Ascending aorta (tissue), 2 donors: ENCODE measurements at regions not wholly inside any gene's neighbourhood (a gene's known extent, or its start where the extent isn't known, plus 50 kb on each side); places are given as distances from the start of the nearest gene placed in this dataset.
A peak's percentile ranks its signal among the peaks of the same experiment; 100 is the strongest.

Experiments
- DNase-seq, 2 donors: peaks; one replicate each; pipeline ENCODE4 v3.0.0-alpha.2; 2019; ENCODE audit warnings: low spot score in 2 of 2
- H3K27ac ChIP-seq, 2 donors: fragments of 200-600 bp; sonication (generic); one replicate each; pipeline ENCODE4 v1.5.1; 2016 to 2017; ENCODE audit warnings: mild to moderate bottlenecking in 1 of 2
- H3K27me3 ChIP-seq: fragments of 200-600 bp; sonication (generic); one replicate; pipeline ENCODE4 v1.5.1; 2017
- H3K36me3 ChIP-seq, 2 donors: fragments of 200-600 bp; sonication (generic); one replicate each; pipeline ENCODE4 v1.5.1; 2016
- H3K4me1 ChIP-seq, 2 donors: fragments of 200-600 bp; sonication (generic); one replicate each; pipeline ENCODE4 v1.5.1; 2016 to 2017; ENCODE audit warnings: mild to moderate bottlenecking in 1 of 2
- H3K4me3 ChIP-seq, 2 donors: fragments of 200-600 bp; sonication (generic); one replicate each; pipeline ENCODE4 v1.5.1; 2016 to 2017; ENCODE audit warnings: mild to moderate bottlenecking in 1 of 2
- H3K9me3 ChIP-seq, 2 donors: fragments of 200-600 bp; sonication (generic); one replicate each; pipeline ENCODE4 v1.5.1; 2016
- intact Hi-C: fragments of 100-400 bp; cut with DNase I; formaldehyde crosslinking; loops from one replicate; pipeline ENCODE4 v1.15.1; 2023
- TF ChIP-seq, protein P1 (sequence below), 3 experiments: fragments of 200-600 bp in 2 of 3; fragments of 450-650 bp in 1 of 3; sonication (generic) in 2 of 3; IDR thresholded peaks; one replicate each; pipeline ENCODE4 v1.5.1; 2016 to 2019; ENCODE audit warnings: antibody characterized with exemption in 3 of 3, mild to moderate bottlenecking in 1 of 3, moderate library complexity in 1 of 3

DNA sequence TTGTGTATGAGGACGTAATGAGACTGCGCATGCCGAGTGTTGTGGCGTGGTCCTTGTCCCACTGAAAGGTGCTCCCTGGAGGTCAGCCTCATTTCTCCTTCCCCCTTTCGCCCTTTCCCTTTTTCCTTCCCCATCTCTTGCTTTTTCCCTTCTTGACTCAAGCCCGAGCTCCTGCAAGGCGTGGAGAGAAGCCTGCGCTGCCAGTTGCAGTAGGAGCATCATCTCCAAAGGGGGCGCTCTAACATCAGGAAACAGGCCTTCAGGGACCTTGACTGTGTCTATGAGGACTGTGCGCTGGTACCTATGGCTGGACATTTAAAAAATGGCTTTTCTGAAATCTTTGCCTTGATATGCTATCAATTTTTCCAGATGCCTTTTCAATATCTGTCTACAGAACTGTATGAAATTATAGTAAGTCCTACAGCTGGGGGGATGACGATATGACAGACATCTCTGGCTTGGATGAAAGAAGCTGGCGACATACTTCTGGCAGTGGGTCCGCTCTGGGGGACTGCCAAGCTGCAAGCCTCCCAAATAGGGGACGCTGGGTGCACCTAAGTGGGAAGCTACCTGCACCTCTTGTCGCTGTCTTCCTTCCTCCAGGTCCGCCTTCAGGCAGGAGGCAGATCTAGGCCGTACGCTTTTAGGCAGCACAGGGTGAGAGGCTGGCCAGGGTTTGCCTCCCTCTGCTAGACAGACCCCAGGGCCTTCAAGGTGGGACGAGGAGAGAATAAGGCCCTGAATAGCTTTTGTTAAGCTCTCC is 96.5 kb downstream of the NXPE2 start:
- Histone ChIP-seq H3K4me3 (no peak overlapping the region), H3K36me3 (no peaks in the 10 kb centered on the region), H3K27me3 (no peaks in the 10 kb centered on the region), H3K4me1 (no peaks in the 10 kb centered on the region), H3K27ac (no peak overlapping the region), H3K9me3 (no peaks in the 10 kb centered on the region)
- TF ChIP-seq, protein P1, sequence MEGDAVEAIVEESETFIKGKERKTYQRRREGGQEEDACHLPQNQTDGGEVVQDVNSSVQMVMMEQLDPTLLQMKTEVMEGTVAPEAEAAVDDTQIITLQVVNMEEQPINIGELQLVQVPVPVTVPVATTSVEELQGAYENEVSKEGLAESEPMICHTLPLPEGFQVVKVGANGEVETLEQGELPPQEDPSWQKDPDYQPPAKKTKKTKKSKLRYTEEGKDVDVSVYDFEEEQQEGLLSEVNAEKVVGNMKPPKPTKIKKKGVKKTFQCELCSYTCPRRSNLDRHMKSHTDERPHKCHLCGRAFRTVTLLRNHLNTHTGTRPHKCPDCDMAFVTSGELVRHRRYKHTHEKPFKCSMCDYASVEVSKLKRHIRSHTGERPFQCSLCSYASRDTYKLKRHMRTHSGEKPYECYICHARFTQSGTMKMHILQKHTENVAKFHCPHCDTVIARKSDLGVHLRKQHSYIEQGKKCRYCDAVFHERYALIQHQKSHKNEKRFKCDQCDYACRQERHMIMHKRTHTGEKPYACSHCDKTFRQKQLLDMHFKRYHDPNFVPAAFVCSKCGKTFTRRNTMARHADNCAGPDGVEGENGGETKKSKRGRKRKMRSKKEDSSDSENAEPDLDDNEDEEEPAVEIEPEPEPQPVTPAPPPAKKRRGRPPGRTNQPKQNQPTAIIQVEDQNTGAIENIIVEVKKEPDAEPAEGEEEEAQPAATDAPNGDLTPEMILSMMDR (IDR thresholded peaks at IDR 0.05): peak in 1 of 3 experiments; percentile 20
- intact Hi-C loops: no loop called here
- no peak for DNase-seq

DNA sequence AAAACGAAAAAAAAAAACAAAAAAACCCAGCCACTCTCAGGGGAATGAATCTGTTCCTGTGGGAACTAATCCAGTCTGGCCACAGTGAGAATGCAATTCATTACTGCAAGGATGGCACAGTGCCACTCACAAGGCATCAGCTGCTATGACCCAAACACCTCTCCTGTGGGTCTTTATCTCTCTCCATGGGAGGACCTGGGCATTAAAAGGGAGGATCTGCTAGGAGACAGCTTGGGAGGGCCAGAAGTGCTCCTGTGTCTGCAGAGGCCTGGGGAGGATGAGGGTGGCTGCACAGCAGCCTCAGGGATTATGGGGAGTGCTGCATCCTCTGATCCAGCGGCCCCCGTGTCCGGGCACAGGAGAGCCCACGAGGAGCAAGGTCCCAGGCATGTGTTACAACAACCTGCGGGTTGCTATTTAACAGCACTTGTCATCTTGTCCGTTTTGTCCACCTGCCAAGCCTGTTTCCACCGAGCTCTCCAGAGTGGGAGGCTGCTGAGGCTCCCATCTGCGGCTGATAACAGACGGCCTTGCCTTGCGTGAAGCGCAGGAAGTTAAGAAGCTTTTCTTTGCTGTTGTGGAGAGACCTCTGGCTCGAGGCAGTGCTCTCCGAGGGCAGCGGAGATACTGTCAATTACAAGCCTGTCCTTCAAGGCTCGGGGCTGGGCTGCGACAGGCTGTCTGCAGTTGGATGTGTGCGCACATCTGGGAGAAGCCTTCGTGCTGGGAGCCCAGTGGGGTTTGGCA is 97.7 kb downstream of the NXPE2 start:
- Histone ChIP-seq H3K4me3 (no peak overlapping the region), H3K9me3 (no peaks in the 10 kb centered on the region), H3K27ac (no peak overlapping the region), H3K36me3 (no peaks in the 10 kb centered on the region), H3K4me1 (no peaks in the 10 kb centered on the region), H3K27me3 (no peaks in the 10 kb centered on the region)
- no peak for DNase-seq
- TF ChIP-seq, protein P1 (IDR thresholded peaks at IDR 0.05): no peak
- intact Hi-C loops: no loop called here

DNA sequence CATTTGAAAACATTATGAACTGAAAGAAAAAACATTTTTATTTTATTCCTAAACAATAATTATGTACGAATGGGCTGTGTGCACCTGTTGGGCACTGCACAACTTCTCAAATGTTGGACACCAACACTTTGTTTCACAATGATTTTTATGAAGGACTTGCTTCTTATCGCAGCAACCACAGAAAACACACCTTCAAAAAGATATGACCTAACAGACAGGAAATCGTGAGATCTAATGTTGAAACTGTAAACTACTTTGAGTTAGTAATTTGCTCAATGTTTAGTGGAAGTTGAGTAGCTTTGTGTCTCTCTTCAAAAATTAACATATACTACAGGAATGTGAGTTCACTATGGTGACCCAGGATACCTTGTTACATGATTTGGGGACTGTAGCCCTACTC is 98.6 kb downstream of the NXPE2 start:
- Histone ChIP-seq H3K4me3 (no peak overlapping the region), H3K27ac (no peak overlapping the region), H3K27me3 (no peaks in the 10 kb centered on the region), H3K9me3 (no peaks in the 10 kb centered on the region), H3K36me3 (no peaks in the 10 kb centered on the region), H3K4me1 (no peaks in the 10 kb centered on the region)
- TF ChIP-seq, protein P1 (IDR thresholded peaks at IDR 0.05): no peak
- DNase-seq: no peak
- intact Hi-C loops: no loop called here

GRCh38 chr11:114779189-114779588 is 100.9 kb downstream of the NXPE2 start:
- no peak for DNase-seq
- TF ChIP-seq, protein P1 (IDR thresholded peaks at IDR 0.05): no peak
- intact Hi-C loops: no loop called here
- Histone ChIP-seq H3K36me3 (no peaks in the 10 kb centered on the region), H3K27me3 (no peaks in the 10 kb centered on the region), H3K9me3 (no peaks in the 10 kb centered on the region), H3K27ac (no peak overlapping the region), H3K4me3 (no peak overlapping the region), H3K4me1 (no peaks in the 10 kb centered on the region)

DNA sequence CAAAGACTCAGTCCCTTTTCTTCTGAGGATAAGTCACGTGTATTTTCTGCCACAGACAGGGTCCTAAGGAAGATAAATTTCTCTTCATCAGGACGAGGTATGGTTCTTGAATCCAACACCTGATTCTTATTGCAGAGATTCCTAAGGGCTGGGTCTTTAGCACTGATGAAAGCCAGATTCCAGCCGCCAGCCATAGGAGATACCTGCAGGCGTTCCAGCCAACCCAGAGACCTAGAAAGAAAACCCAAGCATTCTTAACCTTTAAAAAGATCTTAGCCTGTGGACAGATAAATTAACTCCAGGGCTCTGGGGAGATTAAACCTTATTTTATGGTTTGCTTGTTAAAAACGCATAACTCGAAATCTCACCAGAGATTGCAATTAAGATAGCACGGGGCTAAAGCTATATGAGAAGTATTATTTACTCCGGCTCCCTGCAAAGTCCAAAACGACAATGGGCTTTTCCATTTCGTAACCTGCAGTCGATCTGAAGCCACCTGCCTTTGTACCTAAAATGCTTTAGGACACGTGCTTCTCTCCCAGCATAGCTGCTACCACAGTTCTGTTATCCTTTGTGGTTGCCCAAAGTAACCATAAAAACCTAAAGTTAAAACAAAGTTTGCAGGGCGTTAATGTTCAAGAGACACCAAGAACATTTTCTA is 104.5 kb downstream of the NXPE2 start:
- no peaks in the 10 kb centered on the region for H3K4me1 ChIP-seq
- TF ChIP-seq, protein P1 (IDR thresholded peaks at IDR 0.05): no peak
- no peaks in the 10 kb centered on the region for H3K36me3 ChIP-seq
- H3K27ac ChIP-seq: no peak overlapping the region
- intact Hi-C loops: no loop called here
- H3K9me3 ChIP-seq: no peaks in the 10 kb centered on the region
- no peak for DNase-seq
- no peaks in the 10 kb centered on the region for H3K27me3 ChIP-seq
- no peak overlapping the region for H3K4me3 ChIP-seq
